ENCODE measurements at regions not wholly inside any gene's neighbourhood (a gene's known extent, or its start where the extent isn't known, plus 50 kb on each side); places are given as distances from the start of the nearest gene placed in this dataset.
"Not testable (repeated sequence)": the region's sequence is repeated elsewhere in the genome, so short reads cannot be mapped to it uniquely, and the experiment has no call there.

GRCh38 chr14:27739657-27740156 is 1026.9 kb upstream of the FOXG1 start:
- 88 to 91% methylated on average over 1 of the region's 1 CpG for WGBS, 2 donors

GRCh38 chr14:27750114-27750513 is 1016.5 kb upstream of the FOXG1 start:
- no peaks in the 10 kb centered on the region for H3K27me3 ChIP-seq (ENCODE audit: control insufficient read depth in 1 of 2, insufficient read depth in 2 of 2, low read length in 2 of 2)
- no peak overlapping the region for H3K4me3 ChIP-seq (ENCODE audit: low read depth in 1 of 2, low read length in 2 of 2)
- no peaks in the 10 kb centered on the region for H3K4me1 ChIP-seq (ENCODE audit: control insufficient read depth in 2 of 2, insufficient read depth in 2 of 2, low read length in 1 of 2)
- WGBS, 2 donors: 72 to 74% methylated on average over 4 of the region's 4 CpGs
- H3K27ac ChIP-seq (ENCODE audit: low read depth in 2 of 2, low read length in 1 of 2): no peak overlapping the region
- no peaks in the 10 kb centered on the region for H3K9me3 ChIP-seq (ENCODE audit: control insufficient read depth in 2 of 2, insufficient read depth in 1 of 2, low read depth in 1 of 2, low read length in 1 of 2)
- no peaks in the 10 kb centered on the region for H3K36me3 ChIP-seq (ENCODE audit: control insufficient read depth in 2 of 2, insufficient read depth in 2 of 2, low read length in 1 of 2)

More at GRCh38 chr14:27739657-27740156, 1026.9 kb upstream of the FOXG1 start:
- H3K9me3 ChIP-seq (ENCODE audit: control insufficient read depth in 2 of 2, insufficient read depth in 1 of 2, low read depth in 1 of 2, low read length in 1 of 2): no peaks in the 10 kb centered on the region
- H3K4me3 ChIP-seq (ENCODE audit: low read depth in 1 of 2, low read length in 2 of 2): no peak overlapping the region
- no peak overlapping the region for H3K27ac ChIP-seq (ENCODE audit: low read depth in 2 of 2, low read length in 1 of 2)
- H3K27me3 ChIP-seq (ENCODE audit: control insufficient read depth in 1 of 2, insufficient read depth in 2 of 2, low read length in 2 of 2): no peaks in the 10 kb centered on the region
- H3K4me1 ChIP-seq (ENCODE audit: control insufficient read depth in 2 of 2, insufficient read depth in 2 of 2, low read length in 1 of 2): no peaks in the 10 kb centered on the region
- no peaks in the 10 kb centered on the region for H3K36me3 ChIP-seq (ENCODE audit: control insufficient read depth in 2 of 2, insufficient read depth in 2 of 2, low read length in 1 of 2)

- not testable (repeated sequence) for H3K27ac ChIP-seq (ENCODE audit: low read depth in 2 of 2, low read length in 1 of 2); H3K36me3 ChIP-seq (ENCODE audit: control insufficient read depth in 2 of 2, insufficient read depth in 2 of 2, low read length in 1 of 2); H3K27me3 ChIP-seq (ENCODE audit: control insufficient read depth in 1 of 2, insufficient read depth in 2 of 2, low read length in 2 of 2); H3K4me1 ChIP-seq (ENCODE audit: control insufficient read depth in 2 of 2, insufficient read depth in 2 of 2, low read length in 1 of 2); H3K9me3 ChIP-seq (ENCODE audit: control insufficient read depth in 2 of 2, insufficient read depth in 1 of 2, low read depth in 1 of 2, low read length in 1 of 2); H3K4me3 ChIP-seq (ENCODE audit: low read depth in 1 of 2, low read length in 2 of 2)
- 90% methylated on average over 4 of the region's 4 CpGs for WGBS, 2 donors
Measured at GRCh38 chr14:27757642-27758041, 1008.9 kb upstream of the FOXG1 start.

GRCh38 chr14:27760367-27760766 is 1006.2 kb upstream of the FOXG1 start:
- not testable (repeated sequence) for H3K4me1 ChIP-seq (ENCODE audit: control insufficient read depth in 2 of 2, insufficient read depth in 2 of 2, low read length in 1 of 2); H3K27ac ChIP-seq (ENCODE audit: low read depth in 2 of 2, low read length in 1 of 2); H3K4me3 ChIP-seq (ENCODE audit: low read depth in 1 of 2, low read length in 2 of 2); H3K36me3 ChIP-seq (ENCODE audit: control insufficient read depth in 2 of 2, insufficient read depth in 2 of 2, low read length in 1 of 2); H3K9me3 ChIP-seq (ENCODE audit: control insufficient read depth in 2 of 2, insufficient read depth in 1 of 2, low read depth in 1 of 2, low read length in 1 of 2); H3K27me3 ChIP-seq (ENCODE audit: control insufficient read depth in 1 of 2, insufficient read depth in 2 of 2, low read length in 2 of 2)
- WGBS, 2 donors: 61 to 68% methylated on average over 4 of the region's 4 CpGs

DNA sequence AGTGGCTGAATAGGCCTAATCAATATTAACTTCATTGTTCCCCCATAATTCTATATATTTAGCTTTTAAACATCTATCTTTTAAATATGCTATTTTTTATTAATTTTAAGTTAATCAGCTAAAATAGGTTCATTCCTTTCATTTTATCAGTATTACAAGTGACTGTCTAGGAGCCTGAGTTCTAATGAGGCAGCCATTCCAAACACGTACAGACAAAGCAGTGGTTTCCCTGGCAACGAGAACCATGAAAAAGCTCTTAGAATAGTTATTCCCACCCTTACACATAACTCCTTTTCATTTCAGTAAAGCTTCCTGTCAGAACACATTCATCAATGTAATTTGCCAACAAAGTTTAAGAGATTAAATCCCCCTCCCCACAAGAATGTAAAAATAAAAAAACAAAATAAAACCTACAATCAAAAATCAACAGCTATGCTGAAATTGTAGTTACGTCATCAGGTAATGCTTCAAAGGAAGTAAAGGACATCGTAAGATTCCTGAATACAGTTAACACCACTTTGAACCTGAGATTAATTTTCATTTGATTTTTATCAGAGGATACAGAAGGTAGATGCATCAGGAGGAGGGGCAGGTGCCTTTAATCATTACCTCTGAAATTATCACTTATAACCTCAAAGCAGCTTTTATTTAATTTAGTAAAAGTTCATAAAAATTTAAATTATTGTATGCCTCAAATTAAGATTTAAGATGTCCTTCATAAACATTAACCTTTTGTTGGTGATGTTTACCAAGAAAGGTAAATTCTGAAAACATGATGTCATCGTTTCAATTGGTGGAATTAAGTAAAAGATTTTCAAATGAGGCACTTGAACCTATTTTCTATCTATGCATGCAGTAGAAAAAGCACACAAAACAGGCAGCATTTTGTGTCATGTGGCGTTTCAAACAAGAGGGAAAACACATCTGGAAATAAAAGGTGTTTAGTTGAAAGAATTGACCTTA is 967.2 kb upstream of the FOXG1 start:
- WGBS, 2 donors: 52% methylated on average over 6 of the region's 6 CpGs
- H3K27ac ChIP-seq (ENCODE audit: low read depth in 2 of 2, low read length in 1 of 2); H3K9me3 ChIP-seq (ENCODE audit: control insufficient read depth in 2 of 2, insufficient read depth in 1 of 2, low read depth in 1 of 2, low read length in 1 of 2); H3K4me1 ChIP-seq (ENCODE audit: control insufficient read depth in 2 of 2, insufficient read depth in 2 of 2, low read length in 1 of 2); H3K27me3 ChIP-seq (ENCODE audit: control insufficient read depth in 1 of 2, insufficient read depth in 2 of 2, low read length in 2 of 2); H3K4me3 ChIP-seq (ENCODE audit: low read depth in 1 of 2, low read length in 2 of 2); H3K36me3 ChIP-seq (ENCODE audit: control insufficient read depth in 2 of 2, insufficient read depth in 2 of 2, low read length in 1 of 2): not testable (repeated sequence)

- H3K27me3 ChIP-seq (ENCODE audit: control insufficient read depth in 1 of 2, insufficient read depth in 2 of 2, low read length in 2 of 2); H3K9me3 ChIP-seq (ENCODE audit: control insufficient read depth in 2 of 2, insufficient read depth in 1 of 2, low read depth in 1 of 2, low read length in 1 of 2); H3K4me1 ChIP-seq (ENCODE audit: control insufficient read depth in 2 of 2, insufficient read depth in 2 of 2, low read length in 1 of 2); H3K4me3 ChIP-seq (ENCODE audit: low read depth in 1 of 2, low read length in 2 of 2); H3K36me3 ChIP-seq (ENCODE audit: control insufficient read depth in 2 of 2, insufficient read depth in 2 of 2, low read length in 1 of 2); H3K27ac ChIP-seq (ENCODE audit: low read depth in 2 of 2, low read length in 1 of 2): not testable (repeated sequence)
- 71 to 73% methylated on average over 4 of the region's 4 CpGs for WGBS, 2 donors
Measured at GRCh38 chr14:27817746-27818430, 948.7 kb upstream of the FOXG1 start.

DNA sequence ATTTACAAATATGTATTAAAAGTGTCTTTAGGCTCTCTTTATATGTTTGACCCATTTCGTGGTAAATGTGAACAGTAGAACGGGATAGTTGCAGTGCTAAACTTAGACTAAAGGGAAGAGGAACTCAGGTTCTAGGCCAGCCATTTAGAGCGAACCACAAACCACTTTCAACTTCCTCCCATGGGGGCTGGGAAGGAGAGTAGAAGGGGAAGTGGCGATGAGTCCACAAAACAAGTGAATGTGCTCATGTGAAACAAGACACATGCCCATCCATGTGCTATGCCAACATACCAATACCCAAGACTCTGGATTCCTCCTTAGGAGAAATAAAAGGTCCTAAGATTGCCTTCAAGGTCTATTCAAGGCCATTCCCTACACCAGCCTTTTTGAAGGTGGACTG is 940.4 kb upstream of the FOXG1 start:
- not testable (repeated sequence) for H3K4me1 ChIP-seq (ENCODE audit: control insufficient read depth in 2 of 2, insufficient read depth in 2 of 2, low read length in 1 of 2); H3K27me3 ChIP-seq (ENCODE audit: control insufficient read depth in 1 of 2, insufficient read depth in 2 of 2, low read length in 2 of 2); H3K27ac ChIP-seq (ENCODE audit: low read depth in 2 of 2, low read length in 1 of 2); H3K4me3 ChIP-seq (ENCODE audit: low read depth in 1 of 2, low read length in 2 of 2); H3K36me3 ChIP-seq (ENCODE audit: control insufficient read depth in 2 of 2, insufficient read depth in 2 of 2, low read length in 1 of 2); H3K9me3 ChIP-seq (ENCODE audit: control insufficient read depth in 2 of 2, insufficient read depth in 1 of 2, low read depth in 1 of 2, low read length in 1 of 2)
- WGBS, 2 donors: 62 to 68% methylated on average over 4 of the region's 4 CpGs

GRCh38 chr14:27831978-27832377 is 934.6 kb upstream of the FOXG1 start:
- WGBS, 2 donors: 79 to 83% methylated on average over 3 of the region's 3 CpGs
- H3K36me3 ChIP-seq (ENCODE audit: control insufficient read depth in 2 of 2, insufficient read depth in 2 of 2, low read length in 1 of 2); H3K9me3 ChIP-seq (ENCODE audit: control insufficient read depth in 2 of 2, insufficient read depth in 1 of 2, low read depth in 1 of 2, low read length in 1 of 2); H3K27me3 ChIP-seq (ENCODE audit: control insufficient read depth in 1 of 2, insufficient read depth in 2 of 2, low read length in 2 of 2); H3K4me1 ChIP-seq (ENCODE audit: control insufficient read depth in 2 of 2, insufficient read depth in 2 of 2, low read length in 1 of 2); H3K4me3 ChIP-seq (ENCODE audit: low read depth in 1 of 2, low read length in 2 of 2); H3K27ac ChIP-seq (ENCODE audit: low read depth in 2 of 2, low read length in 1 of 2): not testable (repeated sequence)

DNA sequence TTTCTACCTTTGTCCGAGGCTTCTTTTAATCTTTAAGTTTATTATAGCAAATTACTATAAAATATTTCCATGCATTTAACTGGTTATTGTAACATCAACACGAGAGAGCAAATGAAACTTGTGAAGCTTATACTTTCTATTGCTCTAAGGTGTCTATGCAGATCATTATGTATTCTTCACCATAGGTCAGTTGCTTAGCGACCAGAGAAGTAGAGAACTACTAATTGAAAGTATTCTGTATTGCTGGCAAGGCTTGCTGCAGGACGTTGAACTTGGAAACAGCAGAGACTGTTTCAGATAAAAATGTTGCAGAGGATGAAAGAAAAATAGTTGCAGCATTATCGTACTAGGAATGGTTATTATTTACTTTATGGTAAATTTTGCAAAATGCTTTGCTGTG is 933.6 kb upstream of the FOXG1 start:
- WGBS, 2 donors: 59 to 62% methylated on average over 5 of the region's 5 CpGs
- not testable (repeated sequence) for H3K4me1 ChIP-seq (ENCODE audit: control insufficient read depth in 2 of 2, insufficient read depth in 2 of 2, low read length in 1 of 2); H3K9me3 ChIP-seq (ENCODE audit: control insufficient read depth in 2 of 2, insufficient read depth in 1 of 2, low read depth in 1 of 2, low read length in 1 of 2); H3K4me3 ChIP-seq (ENCODE audit: low read depth in 1 of 2, low read length in 2 of 2); H3K36me3 ChIP-seq (ENCODE audit: control insufficient read depth in 2 of 2, insufficient read depth in 2 of 2, low read length in 1 of 2); H3K27me3 ChIP-seq (ENCODE audit: control insufficient read depth in 1 of 2, insufficient read depth in 2 of 2, low read length in 2 of 2); H3K27ac ChIP-seq (ENCODE audit: low read depth in 2 of 2, low read length in 1 of 2)

DNA sequence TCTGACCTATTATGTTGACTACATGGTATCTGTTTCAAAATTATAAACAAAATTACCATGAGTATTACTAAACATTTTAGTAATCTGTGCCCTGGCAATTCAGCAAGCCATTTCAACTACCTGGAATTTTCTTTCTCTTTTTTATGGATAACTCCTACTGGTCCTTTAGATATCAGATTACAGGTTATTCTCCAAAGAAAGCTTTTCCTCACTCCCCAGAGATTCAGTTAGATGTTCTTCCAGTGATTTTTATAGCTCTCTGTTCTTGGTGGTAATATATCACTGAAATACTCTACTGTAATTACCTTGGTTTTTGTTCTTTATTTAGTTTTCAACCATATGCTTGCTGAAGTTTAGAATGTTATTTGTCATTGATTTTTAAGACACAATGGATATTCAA is 930.2 kb upstream of the FOXG1 start:
- no peaks in the 10 kb centered on the region for H3K27me3 ChIP-seq (ENCODE audit: control insufficient read depth in 1 of 2, insufficient read depth in 2 of 2, low read length in 2 of 2)
- H3K9me3 ChIP-seq (ENCODE audit: control insufficient read depth in 2 of 2, insufficient read depth in 1 of 2, low read depth in 1 of 2, low read length in 1 of 2): no peaks in the 10 kb centered on the region
- no peak overlapping the region for H3K27ac ChIP-seq (ENCODE audit: low read depth in 2 of 2, low read length in 1 of 2)
- H3K4me1 ChIP-seq (ENCODE audit: control insufficient read depth in 2 of 2, insufficient read depth in 2 of 2, low read length in 1 of 2): no peaks in the 10 kb centered on the region
- no peaks in the 10 kb centered on the region for H3K36me3 ChIP-seq (ENCODE audit: control insufficient read depth in 2 of 2, insufficient read depth in 2 of 2, low read length in 1 of 2)
- no peak overlapping the region for H3K4me3 ChIP-seq (ENCODE audit: low read depth in 1 of 2, low read length in 2 of 2)

Data from esophagus (tissue), 2 donors.